HEK293T (cell line): ENCODE measurements at regions not wholly inside any gene's neighbourhood (a gene's known extent, or its start where the extent isn't known, plus 50 kb on each side); places are given as distances from the start of the nearest gene placed in this dataset.

Experiments used
- CTCF ChIA-PET: fragments of 350-600 bp; formaldehyde crosslinking; extraction: SDS; loops from one replicate; lab custom pipeline; 2021; ENCODE audit warnings: antibody characterized with exemption, inconsistent platforms; lab: Yijun Ruan, JAX
- POLR2A ChIA-PET: fragments of 350-600 bp; formaldehyde crosslinking; extraction: SDS; loops from one replicate; lab custom pipeline; 2020; ENCODE audit warnings: antibody characterized with exemption, inconsistent platforms; lab: Yijun Ruan, JAX
- DNase-seq: peaks from one replicate; pipeline ENCODE4 v3.0.0; 2012; ENCODE audit warnings: mixed read lengths; ENCODE audit errors: extremely low spot score
- ARNT ChIP-seq: fragments of 450-650 bp; IDR thresholded peaks from 2 replicates; pipeline ENCODE4 v1.6.1; 2017; ENCODE audit warnings: mild to moderate bottlenecking
- BHLHE40 ChIP-seq: fragments of 450-650 bp; IDR thresholded peaks from 2 replicates; pipeline ENCODE4 v1.6.1; 2016; ENCODE audit warnings: mild to moderate bottlenecking, moderate library complexity, borderline replicate concordance
- CTBP1 ChIP-seq: fragments of 450-650 bp; IDR thresholded peaks from 2 replicates; pipeline ENCODE4 v1.6.1; 2016; ENCODE audit warnings: borderline replicate concordance
- ELF4 ChIP-seq: fragments of 450-650 bp; IDR thresholded peaks from 2 replicates; pipeline ENCODE4 v1.6.1; 2017; ENCODE audit warnings: antibody characterized with exemption
- FOXA1 ChIP-seq: fragments of 450-650 bp; IDR thresholded peaks from 2 replicates; pipeline ENCODE4 v1.6.1; 2016; ENCODE audit warnings: mild to moderate bottlenecking
- FOXK2 ChIP-seq: fragments of 450-650 bp; IDR thresholded peaks from 2 replicates; pipeline ENCODE4 v1.6.1; 2016; ENCODE audit warnings: mild to moderate bottlenecking
- FOXM1 ChIP-seq: fragments of 450-650 bp; IDR thresholded peaks from 2 replicates; pipeline ENCODE4 v1.6.1; 2017; ENCODE audit warnings: mild to moderate bottlenecking, borderline replicate concordance
- HDGF ChIP-seq: fragments of 450-650 bp; IDR thresholded peaks from 2 replicates; pipeline ENCODE4 v1.6.1; 2017; ENCODE audit warnings: antibody characterized with exemption, borderline replicate concordance
- L3MBTL2 ChIP-seq: fragments of 450-650 bp; conservative IDR thresholded peaks from 2 replicates; pipeline ENCODE4 v1.6.1; 2016; ENCODE audit warnings: mild to moderate bottlenecking
- LEF1 ChIP-seq: fragments of 450-650 bp; IDR thresholded peaks from 2 replicates; pipeline ENCODE4 v1.6.1; 2017; ENCODE audit warnings: mild to moderate bottlenecking, borderline replicate concordance
- NFRKB ChIP-seq: fragments of 450-650 bp; IDR thresholded peaks from 2 replicates; pipeline ENCODE4 v1.6.1; 2016; ENCODE audit warnings: mild to moderate bottlenecking, moderate library complexity
- PKNOX1 ChIP-seq: fragments of 450-650 bp; IDR thresholded peaks from 2 replicates; pipeline ENCODE4 v1.6.1; 2016
- SP1 ChIP-seq: fragments of 450-650 bp; IDR thresholded peaks from 2 replicates; pipeline ENCODE4 v1.6.1; 2017
- SUZ12 ChIP-seq: fragments of 450-650 bp; IDR thresholded peaks from 2 replicates; pipeline ENCODE4 v1.6.1; 2016; ENCODE audit warnings: mild to moderate bottlenecking
- TARDBP ChIP-seq: fragments of 450-650 bp; IDR thresholded peaks from 2 replicates; pipeline ENCODE4 v1.6.1; 2016
- ZNF384 ChIP-seq: fragments of 450-650 bp; IDR thresholded peaks from 2 replicates; pipeline ENCODE4 v1.6.1; 2016

GRCh38 chr11:57097149-57097548 is 84.6 kb upstream of the LRRC55 start:
- TF ChIP-seq NFRKB (no peak), ZNF384 (no peak), L3MBTL2 (no peak), FOXK2 (no peak), SUZ12 (no peak), SP1 (no peak), PKNOX1 (no peak), LEF1 (no peak), ELF4 (no peak), BHLHE40 (no peak), ARNT (no peak), CTBP1 (no peak), TARDBP (no peak), FOXM1 (no peak), HDGF (no peak), FOXA1 (no peak)
- no peak for DNase-seq
- CTCF ChIA-PET = no interaction called here
- POLR2A ChIA-PET = no interaction called here

- ChIA-PET POLR2A (no interaction called here), CTCF (no interaction called here)
- no peak for TF ChIP-seq LEF1
- no peak for TF ChIP-seq ZNF384
- no peak for TF ChIP-seq TARDBP
- TF ChIP-seq FOXK2 = no peak
- TF ChIP-seq HDGF = no peak
- no peak for TF ChIP-seq ELF4
- no peak for TF ChIP-seq NFRKB
- no peak for TF ChIP-seq SUZ12
- no peak for DNase-seq
These were observed 83.6 kb upstream of the LRRC55 start for GRCh38 chr11:57098191-57098590.

GRCh38 chr11:57100638-57101331 is 81.0 kb upstream of the LRRC55 start:
- CTCF ChIA-PET = no interaction called here
- TF ChIP-seq BHLHE40 = no peak
- TF ChIP-seq FOXK2 = no peak
- TF ChIP-seq ELF4 = no peak
- TF ChIP-seq CTBP1 = no peak
- no peak for TF ChIP-seq ARNT
- no peak for TF ChIP-seq FOXM1
- no peak for DNase-seq
- POLR2A ChIA-PET = no interaction called here

GRCh38 chr11:57103899-57104605 is 77.7 kb upstream of the LRRC55 start:
- DNase-seq = no peak
- CTCF ChIA-PET = no interaction called here
- POLR2A ChIA-PET = no interaction called here
- TF ChIP-seq SP1 (no peak), BHLHE40 (no peak), NFRKB (no peak), L3MBTL2 (no peak), FOXK2 (no peak), PKNOX1 (no peak), ELF4 (no peak), TARDBP (no peak)

- CTCF ChIA-PET = no interaction called here
- DNase-seq = no peak
- POLR2A ChIA-PET = no interaction called here
- TF ChIP-seq FOXM1 (no peak), L3MBTL2 (no peak), SUZ12 (no peak), HDGF (no peak), CTBP1 (no peak), FOXA1 (no peak), FOXK2 (no peak), ZNF384 (no peak), LEF1 (no peak), SP1 (no peak), ELF4 (no peak)
These were observed 72.4 kb upstream of the LRRC55 start for GRCh38 chr11:57109331-57109730.

- TF ChIP-seq HDGF = no peak
- POLR2A ChIA-PET = no interaction called here
- CTCF ChIA-PET = no interaction called here
- DNase-seq = no peak
These were observed 70.1 kb upstream of the LRRC55 start for GRCh38 chr11:57111619-57112018.

GRCh38 chr11:57116654-57117053 is 65.1 kb upstream of the LRRC55 start:
- peak; percentile 41 for DNase-seq
- ChIA-PET CTCF (interaction anchor here (2.2 kb wide), 1 partner anchor 133 kb away, joined by 19 read pairs; no protein-coding TSS in a partner anchor), POLR2A (no interaction called here)
- no peak for TF ChIP-seq TARDBP
